H1 (cell line): ENCODE measurements at regions not wholly inside any gene's neighbourhood (a gene's known extent, or its start where the extent isn't known, plus 50 kb on each side); places are given as distances from the start of the nearest gene placed in this dataset.

ENCODE experiments used
- EZH2 ChIP-seq: fragments of 200-600 bp; sonication (generic); IDR thresholded peaks from 2 replicates; pipeline ENCODE4 v1.7.1; 2012; ENCODE audit warnings: low read depth, mild to moderate bottlenecking, moderate library complexity, low read length, inconsistent platforms; ENCODE audit not compliant: severe bottlenecking
- JUND ChIP-seq: IDR thresholded peaks from 2 replicates; pipeline ENCODE4 v1.6.1; 2011; ENCODE audit warnings: mild to moderate bottlenecking, improper control_type of control experiment, low read length
- POLR2A ChIP-seq, 2 experiments: IDR thresholded peaks; 1 replicate in 1 of 2; 2 replicates in 1 of 2; pipeline ENCODE4 v1.6.1; 2011; ENCODE audit warnings: low read depth in 2 of 2, low read length in 2 of 2, mild to moderate bottlenecking in 2 of 2; ENCODE audit errors: control extremely low read depth in 1 of 2
- POLR2AphosphoS5 ChIP-seq: IDR thresholded peaks from 2 replicates; pipeline ENCODE4 v1.6.1; 2011; ENCODE audit warnings: low read depth, low read length
- RAD21 ChIP-seq, 2 experiments: IDR thresholded peaks in 1 of 2; conservative IDR thresholded peaks in 1 of 2; 2 replicates each; pipeline ENCODE4 v1.6.1; 2011; ENCODE audit warnings: low read depth in 2 of 2, low read length in 2 of 2, improper control_type of control experiment in 1 of 2, inconsistent platforms in 1 of 2, mild to moderate bottlenecking in 1 of 2, moderate library complexity in 1 of 2
- RXRA ChIP-seq: IDR thresholded peaks from 2 replicates; pipeline ENCODE4 v1.6.1; 2011; ENCODE audit warnings: low read depth, mild to moderate bottlenecking, low read length, moderate library complexity; ENCODE audit not compliant: insufficient read depth
- YY1 ChIP-seq: IDR thresholded peaks from 2 replicates; pipeline ENCODE4 v1.6.1; 2011; ENCODE audit warnings: low read depth, mild to moderate bottlenecking, low read length
- ZNF274 ChIP-seq: IDR thresholded peaks from 2 replicates; pipeline ENCODE4 v1.7.0; 2012; ENCODE audit warnings: low read length, borderline replicate concordance; ENCODE audit errors: extremely low read depth
- TF ChIP-seq, protein P1 (sequence below): IDR thresholded peaks from 2 replicates; pipeline ENCODE4 v1.6.1; 2011; ENCODE audit warnings: low read length, improper control_type of control experiment
- TF ChIP-seq, protein P2 (sequence below), 3 experiments: IDR thresholded peaks; 1 replicate in 2 of 3; 2 replicates in 1 of 3; pipeline versions ENCODE4 v1.5.1 to v1.6.1; 2011; ENCODE audit warnings: low read length in 3 of 3, mild to moderate bottlenecking in 3 of 3, inconsistent platforms in 2 of 3, low read depth in 1 of 3, moderate library complexity in 1 of 3; ENCODE audit not compliant: insufficient read depth in 1 of 3; ENCODE audit errors: control extremely low read depth in 1 of 3
- TF ChIP-seq, protein P3 (sequence below): IDR thresholded peaks from 2 replicates; pipeline ENCODE4 v1.6.1; 2012; ENCODE audit warnings: inconsistent platforms

DNA sequence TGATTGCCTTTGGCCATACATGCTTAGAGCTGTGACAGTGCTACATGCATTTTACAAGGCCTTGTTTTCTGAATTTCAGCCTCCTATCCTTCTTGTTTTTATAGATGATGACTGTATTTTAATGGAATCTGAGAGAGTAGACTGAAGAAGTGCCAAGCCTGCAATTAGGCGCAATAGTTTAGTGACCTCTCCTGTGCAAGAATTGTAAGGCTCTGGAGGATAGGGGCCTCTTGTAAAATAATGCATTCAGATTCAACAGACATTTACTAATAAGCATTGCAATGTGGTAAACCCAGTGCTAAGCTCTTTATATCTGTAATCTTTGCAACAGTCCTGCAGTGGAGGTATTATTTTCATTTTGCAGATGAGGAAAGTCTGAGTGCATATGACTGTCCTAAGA lies 105.5 kb downstream of the TDRD15 start:
- TF ChIP-seq POLR2AphosphoS5 (no peak), JUND (no peak), RXRA (no peak), YY1 (no peak), EZH2 (no peak), POLR2A (IDR thresholded peaks at IDR 0.05; ENCODE audit: control extremely low read depth in 1 of 2, low read depth in 2 of 2, low read length in 2 of 2) (no peak), ZNF274 (no peak), RAD21 (IDR thresholded peaks at IDR 0.05 in 1 of 2, conservative IDR thresholded peaks at IDR 0.05 in 1 of 2; ENCODE audit: low read depth in 2 of 2, low read length in 2 of 2) (no peak)
- TF ChIP-seq, protein P1, sequence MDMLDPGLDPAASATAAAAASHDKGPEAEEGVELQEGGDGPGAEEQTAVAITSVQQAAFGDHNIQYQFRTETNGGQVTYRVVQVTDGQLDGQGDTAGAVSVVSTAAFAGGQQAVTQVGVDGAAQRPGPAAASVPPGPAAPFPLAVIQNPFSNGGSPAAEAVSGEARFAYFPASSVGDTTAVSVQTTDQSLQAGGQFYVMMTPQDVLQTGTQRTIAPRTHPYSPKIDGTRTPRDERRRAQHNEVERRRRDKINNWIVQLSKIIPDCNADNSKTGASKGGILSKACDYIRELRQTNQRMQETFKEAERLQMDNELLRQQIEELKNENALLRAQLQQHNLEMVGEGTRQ, result no peak
- TF ChIP-seq, protein P2, sequence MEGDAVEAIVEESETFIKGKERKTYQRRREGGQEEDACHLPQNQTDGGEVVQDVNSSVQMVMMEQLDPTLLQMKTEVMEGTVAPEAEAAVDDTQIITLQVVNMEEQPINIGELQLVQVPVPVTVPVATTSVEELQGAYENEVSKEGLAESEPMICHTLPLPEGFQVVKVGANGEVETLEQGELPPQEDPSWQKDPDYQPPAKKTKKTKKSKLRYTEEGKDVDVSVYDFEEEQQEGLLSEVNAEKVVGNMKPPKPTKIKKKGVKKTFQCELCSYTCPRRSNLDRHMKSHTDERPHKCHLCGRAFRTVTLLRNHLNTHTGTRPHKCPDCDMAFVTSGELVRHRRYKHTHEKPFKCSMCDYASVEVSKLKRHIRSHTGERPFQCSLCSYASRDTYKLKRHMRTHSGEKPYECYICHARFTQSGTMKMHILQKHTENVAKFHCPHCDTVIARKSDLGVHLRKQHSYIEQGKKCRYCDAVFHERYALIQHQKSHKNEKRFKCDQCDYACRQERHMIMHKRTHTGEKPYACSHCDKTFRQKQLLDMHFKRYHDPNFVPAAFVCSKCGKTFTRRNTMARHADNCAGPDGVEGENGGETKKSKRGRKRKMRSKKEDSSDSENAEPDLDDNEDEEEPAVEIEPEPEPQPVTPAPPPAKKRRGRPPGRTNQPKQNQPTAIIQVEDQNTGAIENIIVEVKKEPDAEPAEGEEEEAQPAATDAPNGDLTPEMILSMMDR (IDR thresholded peaks at IDR 0.05; ENCODE audit: control extremely low read depth in 1 of 3, insufficient read depth in 1 of 3, low read depth in 1 of 3, low read length in 3 of 3), result no peak
- TF ChIP-seq, protein P3, sequence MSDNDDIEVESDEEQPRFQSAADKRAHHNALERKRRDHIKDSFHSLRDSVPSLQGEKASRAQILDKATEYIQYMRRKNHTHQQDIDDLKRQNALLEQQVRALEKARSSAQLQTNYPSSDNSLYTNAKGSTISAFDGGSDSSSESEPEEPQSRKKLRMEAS, result no peak
